Stomach (tissue), 4 donors: ENCODE measurements at regions not wholly inside any gene's neighbourhood (a gene's known extent, or its start where the extent isn't known, plus 50 kb on each side); places are given as distances from the start of the nearest gene placed in this dataset.

Experiments used
- EP300 ChIP-seq: sonication (generic); formaldehyde crosslinking; IDR thresholded peaks from one replicate; pipeline ENCODE4 v1.6.1; 2017; ENCODE audit warnings: antibody characterized with exemption
- POLR2A ChIP-seq, 4 donors: fragments of 450-650 bp; IDR thresholded peaks; one replicate each; pipeline ENCODE4 v1.6.1; 2016; ENCODE audit warnings: antibody characterized with exemption in 4 of 4, control low read depth in 2 of 4, mild to moderate bottlenecking in 1 of 4, moderate library complexity in 1 of 4
- POLR2AphosphoS5 ChIP-seq, 3 donors: sonication (generic); formaldehyde crosslinking; IDR thresholded peaks; one replicate each; pipeline ENCODE4 v1.6.1; 2016; ENCODE audit warnings: antibody characterized with exemption in 3 of 3
- TF ChIP-seq, protein P1 (sequence below), 7 experiments: fragments of 450-650 bp in 4 of 7; fragments of 200-600 bp in 3 of 7; sonication (generic) in 3 of 7; IDR thresholded peaks; one replicate each; pipeline ENCODE4 v1.5.1; 2016 to 2019; ENCODE audit warnings: antibody characterized with exemption in 7 of 7, control low read depth in 2 of 7, mild to moderate bottlenecking in 1 of 7

GRCh38 chr14:61927060-61927459 is 164.8 kb downstream of the SNAPC1 start:
- TF ChIP-seq, protein P1, sequence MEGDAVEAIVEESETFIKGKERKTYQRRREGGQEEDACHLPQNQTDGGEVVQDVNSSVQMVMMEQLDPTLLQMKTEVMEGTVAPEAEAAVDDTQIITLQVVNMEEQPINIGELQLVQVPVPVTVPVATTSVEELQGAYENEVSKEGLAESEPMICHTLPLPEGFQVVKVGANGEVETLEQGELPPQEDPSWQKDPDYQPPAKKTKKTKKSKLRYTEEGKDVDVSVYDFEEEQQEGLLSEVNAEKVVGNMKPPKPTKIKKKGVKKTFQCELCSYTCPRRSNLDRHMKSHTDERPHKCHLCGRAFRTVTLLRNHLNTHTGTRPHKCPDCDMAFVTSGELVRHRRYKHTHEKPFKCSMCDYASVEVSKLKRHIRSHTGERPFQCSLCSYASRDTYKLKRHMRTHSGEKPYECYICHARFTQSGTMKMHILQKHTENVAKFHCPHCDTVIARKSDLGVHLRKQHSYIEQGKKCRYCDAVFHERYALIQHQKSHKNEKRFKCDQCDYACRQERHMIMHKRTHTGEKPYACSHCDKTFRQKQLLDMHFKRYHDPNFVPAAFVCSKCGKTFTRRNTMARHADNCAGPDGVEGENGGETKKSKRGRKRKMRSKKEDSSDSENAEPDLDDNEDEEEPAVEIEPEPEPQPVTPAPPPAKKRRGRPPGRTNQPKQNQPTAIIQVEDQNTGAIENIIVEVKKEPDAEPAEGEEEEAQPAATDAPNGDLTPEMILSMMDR (IDR thresholded peaks at IDR 0.05): no peak
- TF ChIP-seq POLR2A (IDR thresholded peaks at IDR 0.05) (no peak), EP300 (no peak), POLR2AphosphoS5 (IDR thresholded peaks at IDR 0.05) (no peak)
